ENCODE measurements at regions not wholly inside any gene's neighbourhood (a gene's known extent, or its start where the extent isn't known, plus 50 kb on each side); places are given as distances from the start of the nearest gene placed in this dataset.

- TF ChIP-seq CTCF (IDR thresholded peaks at IDR 0.05): no peak
- no peak for TF ChIP-seq POLR2A (IDR thresholded peaks at IDR 0.05)
These were observed 200.8 kb downstream of the HIPK3 start for GRCh38 chr11:33457948-33458347.

Data from uterus (tissue), 2 donors.